H1 (cell line): ENCODE measurements at regions not wholly inside any gene's neighbourhood (a gene's known extent, or its start where the extent isn't known, plus 50 kb on each side); places are given as distances from the start of the nearest gene placed in this dataset.

Experiments used
- CTCF ChIA-PET: fragments of 300-600 bp; sonication (Branson Sonifier 250); formaldehyde crosslinking; loops from one replicate; lab custom pipeline; 2021; ENCODE audit not compliant: partially characterized antibody; lab: Charles Lee
- POLR2A ChIA-PET: fragments of 300-600 bp; sonication (Branson Sonifier 250); formaldehyde crosslinking; loops from one replicate; lab custom pipeline; 2021; ENCODE audit warnings: inconsistent platforms; ENCODE audit not compliant: partially characterized antibody; lab: Charles Lee
- DNase-seq, 2 experiments: peaks; one replicate each; pipeline versions ENCODE4 v3.0.0 to v3.0.0-alpha.2; 2010 to 2022; ENCODE audit warnings: low spot score in 2 of 2, low read depth in 1 of 2, mixed read lengths in 1 of 2
- FAIRE-seq: peaks from 2 replicates; lab custom pipeline; 2011; peaks lifted over from hg19 to GRCh38; lab: Jason Lieb, UNC
- H2AFZ ChIP-seq: 2 replicates; pipeline ENCODE4 v1.8.1; 2012; ENCODE audit warnings: low read length, inconsistent platforms
- H2AK5ac ChIP-seq: 2 replicates; pipeline ENCODE4 v1.6.1; 2013; ENCODE audit warnings: low read depth, low read length
- H2BK120ac ChIP-seq: replicated peaks from 2 replicates; pipeline ENCODE3; 2013; ENCODE audit warnings: low read depth, low read length, inconsistent platforms
- H2BK12ac ChIP-seq: 2 replicates; pipeline ENCODE4 v1.6.1; 2013; ENCODE audit warnings: low read depth, low read length
- H2BK15ac ChIP-seq: 2 replicates; pipeline ENCODE4 v1.6.1; 2013; ENCODE audit warnings: low read length
- H2BK20ac ChIP-seq: 2 replicates; pipeline ENCODE4 v1.6.1; 2013; ENCODE audit warnings: low read length
- H2BK5ac ChIP-seq: 2 replicates; pipeline ENCODE4 v1.6.1; 2013; ENCODE audit warnings: low read depth, low read length
- H3K14ac ChIP-seq: 2 replicates; pipeline ENCODE4 v1.6.1; 2013; ENCODE audit warnings: inconsistent platforms; ENCODE audit not compliant: insufficient read length
- H3K18ac ChIP-seq: 2 replicates; pipeline ENCODE4 v1.6.1; 2013; ENCODE audit warnings: low read length; ENCODE audit errors: extremely low read depth
- H3K23ac ChIP-seq: 2 replicates; pipeline ENCODE4 v1.6.1; 2013; ENCODE audit warnings: inconsistent platforms; ENCODE audit not compliant: insufficient read length
- H3K23me2 ChIP-seq: 2 replicates; pipeline ENCODE4 v1.6.1; 2013; ENCODE audit warnings: low read depth, low read length
- H3K27ac ChIP-seq: 2 replicates; pipeline ENCODE4 v1.6.1; 2011; ENCODE audit warnings: low read depth, low read length, inconsistent platforms
- H3K27me3 ChIP-seq, 4 experiments: replicated peaks in 1 of 4; 1 replicate in 1 of 4; 2 replicates in 3 of 4; pipeline versions ENCODE4 v1.6.1 to v1.8.1; 2011 to 2013; ENCODE audit warnings: low read length in 3 of 4, mild to moderate bottlenecking in 3 of 4, inconsistent platforms in 2 of 4, mixed read lengths in 2 of 4, moderate library complexity in 1 of 4; ENCODE audit not compliant: control insufficient read depth in 3 of 4, insufficient read depth in 3 of 4; ENCODE audit errors: extremely low read depth in 1 of 4
- H3K36me3 ChIP-seq, 4 experiments: 2 replicates each; pipeline versions ENCODE4 v1.6.1 to v1.8.1; 2011 to 2013; ENCODE audit warnings: mild to moderate bottlenecking in 4 of 4, low read length in 3 of 4, moderate library complexity in 2 of 4, control low read depth in 1 of 4, inconsistent platforms in 1 of 4; ENCODE audit not compliant: insufficient read depth in 4 of 4, control insufficient read depth in 2 of 4
- H3K4ac ChIP-seq: replicated peaks from 2 replicates; pipeline ENCODE3; 2013; ENCODE audit warnings: low read length, low read depth, mixed read lengths, inconsistent platforms; ENCODE audit not compliant: insufficient read length
- H3K4me1 ChIP-seq, 4 experiments: replicated peaks in 1 of 4; 1 replicate in 1 of 4; 2 replicates in 3 of 4; pipeline versions ENCODE4 v1.6.1 to v1.8.1; 2011 to 2013; ENCODE audit warnings: low read length in 3 of 4, inconsistent platforms in 2 of 4, mixed read lengths in 1 of 4; ENCODE audit not compliant: insufficient read depth in 4 of 4, control insufficient read depth in 3 of 4
- H3K4me2 ChIP-seq, 2 experiments: 2 replicates each; pipeline versions ENCODE4 v1.6.1 to v1.8.1; 2011 to 2013; ENCODE audit warnings: low read depth in 2 of 2, low read length in 2 of 2, control low read depth in 1 of 2, inconsistent platforms in 1 of 2, mild to moderate bottlenecking in 1 of 2; ENCODE audit not compliant: insufficient read depth in 1 of 2
- H3K4me3 ChIP-seq, 4 experiments: fragments of 200-600, 300-600 bp in 1 of 4; sonication (generic), shearing (Covaris generic), sonication (Bioruptor Twin) in 1 of 4; 2 replicates each; pipeline versions ENCODE4 v1.5.1 to v1.8.1; 2011 to 2016; ENCODE audit warnings: low read length in 4 of 4, low read depth in 3 of 4, control low read depth in 2 of 4, inconsistent platforms in 2 of 4, mild to moderate bottlenecking in 2 of 4, mixed read lengths in 1 of 4, moderate library complexity in 1 of 4; ENCODE audit not compliant: insufficient read depth in 2 of 4; ENCODE audit errors: extremely low read depth in 1 of 4
- H3K56ac ChIP-seq: replicated peaks from 2 replicates; pipeline ENCODE3; 2013; ENCODE audit warnings: low read depth, mild to moderate bottlenecking, mixed read lengths, low read length, inconsistent platforms; ENCODE audit not compliant: insufficient read length
- H3K79me1 ChIP-seq: 2 replicates; pipeline ENCODE4 v1.6.1; 2013; ENCODE audit warnings: low read depth, low read length, control low read depth
- H3K79me2 ChIP-seq, 2 experiments: 2 replicates each; pipeline versions ENCODE4 v1.6.1 to v1.8.1; 2012 to 2013; ENCODE audit warnings: low read length in 2 of 2, mild to moderate bottlenecking in 2 of 2, inconsistent platforms in 1 of 2; ENCODE audit not compliant: insufficient read depth in 2 of 2, control insufficient read depth in 1 of 2
- H3K9ac ChIP-seq, 4 experiments: replicated peaks in 1 of 4; 1 replicate in 1 of 4; 2 replicates in 3 of 4; pipeline versions ENCODE4 v1.6.1 to v1.8.1; 2011 to 2013; ENCODE audit warnings: low read depth in 3 of 4, low read length in 3 of 4, control low read depth in 2 of 4, mild to moderate bottlenecking in 2 of 4, moderate library complexity in 2 of 4, inconsistent platforms in 1 of 4; ENCODE audit errors: extremely low read depth in 1 of 4
- H3K9me3 ChIP-seq, 2 experiments: 2 replicates each; pipeline versions ENCODE4 v1.6.1 to v1.8.1; 2012 to 2013; ENCODE audit warnings: mild to moderate bottlenecking in 2 of 2, moderate library complexity in 2 of 2, control low read depth in 1 of 2, inconsistent platforms in 1 of 2, low read depth in 1 of 2, low read length in 1 of 2, mixed read lengths in 1 of 2; ENCODE audit not compliant: insufficient read depth in 2 of 2
- H4K20me1 ChIP-seq, 2 experiments: replicated peaks in 1 of 2; 2 replicates each; pipeline versions ENCODE3 to v1.8.1; 2011 to 2013; ENCODE audit warnings: inconsistent platforms in 2 of 2, low read length in 2 of 2, mild to moderate bottlenecking in 1 of 2; ENCODE audit not compliant: insufficient read depth in 2 of 2, control insufficient read depth in 1 of 2
- H4K5ac ChIP-seq: 2 replicates; pipeline ENCODE4 v1.6.1; 2013; ENCODE audit warnings: low read length, low read depth, mixed read lengths, inconsistent platforms; ENCODE audit not compliant: insufficient read length
- H4K8ac ChIP-seq: 2 replicates; pipeline ENCODE4 v1.8.0; 2013; ENCODE audit warnings: mild to moderate bottlenecking, moderate library complexity, low read length, inconsistent platforms; ENCODE audit not compliant: insufficient read depth; ENCODE audit errors: extremely low read depth
- H4K91ac ChIP-seq: replicated peaks from 2 replicates; pipeline ENCODE3; 2013; ENCODE audit warnings: low read length, mixed read lengths, inconsistent platforms; ENCODE audit not compliant: insufficient read length
- BACH1 ChIP-seq: IDR thresholded peaks from 2 replicates; pipeline ENCODE4 v1.6.1; 2012; ENCODE audit warnings: low read length, improper control_type of control experiment
- CHD1 ChIP-seq: IDR thresholded peaks from 2 replicates; pipeline ENCODE4 v1.6.1; 2012; ENCODE audit warnings: low read depth, low read length, improper control_type of control experiment
- FOSL1 ChIP-seq: IDR thresholded peaks from 2 replicates; pipeline ENCODE4 v1.6.1; 2011; ENCODE audit warnings: mild to moderate bottlenecking, low read depth, low read length, moderate library complexity; ENCODE audit not compliant: insufficient read depth
- HDAC6 ChIP-seq: IDR thresholded peaks from one replicate; pipeline ENCODE4 v1.7.1; 2012; ENCODE audit warnings: low read depth, mild to moderate bottlenecking, inconsistent platforms, low read length, moderate library complexity
- JUND ChIP-seq: IDR thresholded peaks from 2 replicates; pipeline ENCODE4 v1.6.1; 2011; ENCODE audit warnings: mild to moderate bottlenecking, improper control_type of control experiment, low read length
- KDM1A ChIP-seq: fragments of 200-600, 300-600 bp; sonication (generic); IDR thresholded peaks from 2 replicates; pipeline ENCODE4 v1.7.1; 2016; ENCODE audit warnings: mild to moderate bottlenecking, low read length, borderline replicate concordance
- NANOG ChIP-seq: IDR thresholded peaks from 2 replicates; pipeline ENCODE4 v1.6.1; 2011; ENCODE audit warnings: low read length, low read depth, mild to moderate bottlenecking, inconsistent platforms; ENCODE audit not compliant: insufficient read depth, poor library complexity, severe bottlenecking
- SIX5 ChIP-seq: IDR thresholded peaks from 2 replicates; pipeline ENCODE4 v1.6.1; 2011; ENCODE audit warnings: mild to moderate bottlenecking, low read depth, low read length
- SUZ12 ChIP-seq: fragments of 200-600 bp; sonication (generic); IDR thresholded peaks from 2 replicates; pipeline ENCODE4 v1.6.1; 2012; ENCODE audit warnings: mild to moderate bottlenecking, inconsistent platforms, low read length, moderate library complexity, mixed read lengths
- TCF12 ChIP-seq: IDR thresholded peaks from 2 replicates; pipeline ENCODE4 v1.6.1; 2011; ENCODE audit warnings: low read depth, mild to moderate bottlenecking, low read length
- TEAD4 ChIP-seq: IDR thresholded peaks from 2 replicates; pipeline ENCODE4 v1.6.1; 2012; ENCODE audit warnings: low read depth, low read length, inconsistent platforms, mixed read lengths
- WGBS, 2 experiments: shearing (Covaris generic) in 1 of 2; methylation state at CpG; one replicate each; pipeline versions ENCODE4 v1.1.6 to v1.1.7; 2013 to 2015; ENCODE audit warnings: low lambda C conversion rate in 2 of 2, mixed read lengths in 2 of 2, inconsistent platforms in 1 of 2, low coverage in 1 of 2, missing lambda C conversion rate in 1 of 2; ENCODE audit not compliant: insufficient replicate concordance in 2 of 2, insufficient coverage in 1 of 2, insufficient read length in 1 of 2; ENCODE audit errors: extremely low coverage in 1 of 2, missing lambda C conversion rate in 1 of 2; 5-methylcytosine and 5-hydroxymethylcytosine counted together

- no peak overlapping the region for H2BK15ac ChIP-seq
Observed at GRCh38 chr12:30296486-30296885, 399.2 kb downstream of the IPO8 start.

More at GRCh38 chr12:30296486-30296885, 399.2 kb downstream of the IPO8 start:
- no peak overlapping the region for H2BK12ac ChIP-seq
- H4K20me1 ChIP-seq, result no peaks in the 10 kb centered on the region
- no peaks in the 10 kb centered on the region for H3K23me2 ChIP-seq
- H3K9ac ChIP-seq, result no peak overlapping the region
- no peak overlapping the region for H2BK120ac ChIP-seq
- no peak overlapping the region for H4K91ac ChIP-seq
- H3K9me3 ChIP-seq, result peaks cover 0 to 3% of the 10 kb centered on the region in 2 experiments; a peak in 1 of 4 replicates
- FAIRE-seq, result no peak
- H4K8ac ChIP-seq, result no peak overlapping the region
- H2AFZ ChIP-seq, result no peak overlapping the region
- H3K27me3 ChIP-seq, result no peaks in the 10 kb centered on the region
- no peaks in the 10 kb centered on the region for H3K79me2 ChIP-seq
- H3K4me2 ChIP-seq, result no peak overlapping the region
- 85% methylated on average over 8 of the region's 8 CpGs; no CpG with 5 or more reads in 1 of the 2 experiments for WGBS, 2 experiments
- DNase-seq, result no peak
- H2BK5ac ChIP-seq, result no peak overlapping the region
- H2BK20ac ChIP-seq, result no peak overlapping the region
- no peak for TF ChIP-seq SUZ12
- no peak for TF ChIP-seq NANOG
- no peak for TF ChIP-seq SIX5
- no peak for TF ChIP-seq CHD1
- no peak for TF ChIP-seq KDM1A
- no peak for TF ChIP-seq BACH1
- no peak for TF ChIP-seq TCF12
- TF ChIP-seq HDAC6, result no peak
- no peak for TF ChIP-seq TEAD4
- no peak for TF ChIP-seq JUND
- TF ChIP-seq FOSL1, result no peak
- no peak overlapping the region for H4K5ac ChIP-seq
- no peaks in the 10 kb centered on the region for H3K79me1 ChIP-seq
- H3K23ac ChIP-seq, result no peak overlapping the region
- no peak overlapping the region for H3K18ac ChIP-seq
- no peak overlapping the region for H3K27ac ChIP-seq
- ChIA-PET CTCF (interaction anchor here (0.5 to 0.6 kb wide), 3 partner anchors 161 to 902 kb away, joined by 3 read pairs; no protein-coding TSS in a partner anchor), POLR2A (no interaction called here)
- H3K4me1 ChIP-seq, result no peaks in the 10 kb centered on the region
- H3K4ac ChIP-seq, result no peak overlapping the region
- no peak overlapping the region for H2AK5ac ChIP-seq
- no peak overlapping the region for H3K56ac ChIP-seq
- no peaks in the 10 kb centered on the region for H3K36me3 ChIP-seq
- no peak overlapping the region for H3K14ac ChIP-seq
- no peak overlapping the region for H3K4me3 ChIP-seq
